ACHN (cell line): ENCODE measurements at regions not wholly inside any gene's neighbourhood (a gene's known extent, or its start where the extent isn't known, plus 50 kb on each side); places are given as distances from the start of the nearest gene placed in this dataset.

Source experiments
- DNase-seq: peaks from one replicate; pipeline ENCODE4 v3.0.0-alpha.2; 2015
- in situ Hi-C: cut with HindIII; loops from 2 replicates; pipeline ENCODE4 v1.10.0; 2017; ENCODE audit warnings: low sequenced_read_pairs, low pct_ligation_motif_present, low pct_unique_long_range_greater_than_20kb

- DNase-seq, result no peak
- in situ Hi-C loops, result no loop called here
Measured at GRCh38 chr21:19870682-19871081, 1127.5 kb upstream of the NCAM2 start.

- no peak for DNase-seq
- in situ Hi-C loops, result no loop called here
Measured at GRCh38 chr21:19874521-19874920, 1123.7 kb upstream of the NCAM2 start.

GRCh38 chr21:19878133-19878532 lies 1120.1 kb upstream of the NCAM2 start:
- in situ Hi-C loops, result no loop called here

GRCh38 chr21:19899645-19900044 lies 1098.6 kb upstream of the NCAM2 start:
- in situ Hi-C loops, result no loop called here
- no peak for DNase-seq

More at GRCh38 chr21:19878133-19878532, 1120.1 kb upstream of the NCAM2 start:
- DNase-seq, result no peak

GRCh38 chr21:19900149-19900548 lies 1098.1 kb upstream of the NCAM2 start:
- in situ Hi-C loops, result no loop called here
- DNase-seq, result no peak

GRCh38 chr21:19908390-19908789 lies 1089.8 kb upstream of the NCAM2 start:
- in situ Hi-C loops, result no loop called here
- no peak for DNase-seq

- in situ Hi-C loops, result no loop called here
- DNase-seq, result no peak
Measured at GRCh38 chr21:19914028-19914427, 1084.2 kb upstream of the NCAM2 start.

GRCh38 chr21:19921211-19921610 lies 1077.0 kb upstream of the NCAM2 start:
- in situ Hi-C loops, result no loop called here
- DNase-seq, result no peak

GRCh38 chr21:19922122-19922521 lies 1076.1 kb upstream of the NCAM2 start:
- in situ Hi-C loops, result no loop called here
- DNase-seq, result no peak

GRCh38 chr21:19935467-19935866 lies 1062.7 kb upstream of the NCAM2 start:
- DNase-seq, result no peak
- in situ Hi-C loops, result no loop called here

GRCh38 chr21:19937619-19938018 lies 1060.6 kb upstream of the NCAM2 start:
- in situ Hi-C loops, result no loop called here
- DNase-seq, result no peak

GRCh38 chr21:19941626-19942025 lies 1056.6 kb upstream of the NCAM2 start:
- in situ Hi-C loops, result no loop called here
- no peak for DNase-seq

GRCh38 chr21:19950347-19950746 lies 1047.9 kb upstream of the NCAM2 start:
- no peak for DNase-seq
- in situ Hi-C loops, result no loop called here

GRCh38 chr21:19969156-19969555 lies 1029.1 kb upstream of the NCAM2 start:
- in situ Hi-C loops, result no loop called here
- no peak for DNase-seq

- no peak for DNase-seq
- in situ Hi-C loops, result no loop called here
Measured at GRCh38 chr21:19981938-19982337, 1016.3 kb upstream of the NCAM2 start.

- in situ Hi-C loops, result no loop called here
- DNase-seq, result no peak
Measured at GRCh38 chr21:19986396-19986795, 1011.8 kb upstream of the NCAM2 start.

GRCh38 chr21:19987671-19988070 lies 1010.5 kb upstream of the NCAM2 start:
- DNase-seq, result no peak
- in situ Hi-C loops, result no loop called here

GRCh38 chr21:19992540-19992939 lies 1005.7 kb upstream of the NCAM2 start:
- in situ Hi-C loops, result no loop called here
- no peak for DNase-seq

- in situ Hi-C loops, result no loop called here
- DNase-seq, result no peak
Measured at GRCh38 chr21:19993268-19993667, 1004.9 kb upstream of the NCAM2 start.

- in situ Hi-C loops, result no loop called here
- no peak for DNase-seq
Measured at GRCh38 chr21:19995253-19995652, 1003.0 kb upstream of the NCAM2 start.

GRCh38 chr21:19998453-19998852 lies 999.8 kb upstream of the NCAM2 start:
- in situ Hi-C loops, result no loop called here
- DNase-seq, result no peak
